ENCODE measurements at regions not wholly inside any gene's neighbourhood (a gene's known extent, or its start where the extent isn't known, plus 50 kb on each side); places are given as distances from the start of the nearest gene placed in this dataset.

- TF ChIP-seq CTCF (IDR thresholded peaks at IDR 0.05; ENCODE audit: insufficient read depth, low read length, missing control alignments) = no peak
- DNase-seq (ENCODE audit: low read depth, low spot score) = no peak
- ChIA-PET CTCF (interaction anchor here (1.0 kb wide), 1 partner anchor 240 kb away, joined by 3 read pairs; no protein-coding TSS in a partner anchor), POLR2A (no interaction called here)
- H3K4me3 ChIP-seq (ENCODE audit: low read depth, low read length) = no peak overlapping the region
Observed at GRCh38 chr6:44715188-44715587, 327.7 kb downstream of the CDC5L start.

- CTCF ChIA-PET = no interaction called here
- TF ChIP-seq CTCF (IDR thresholded peaks at IDR 0.05; ENCODE audit: insufficient read depth, low read length, missing control alignments) = no peak
- no peak overlapping the region for H3K4me3 ChIP-seq (ENCODE audit: low read depth, low read length)
- DNase-seq (ENCODE audit: low read depth, low spot score) = no peak
- POLR2A ChIA-PET = no interaction called here
Observed at GRCh38 chr6:44715925-44716324, 328.4 kb downstream of the CDC5L start.

GRCh38 chr6:44717431-44717830 is 329.9 kb downstream of the CDC5L start:
- CTCF ChIA-PET = no interaction called here
- no peak for DNase-seq (ENCODE audit: low read depth, low spot score)
- no peak for TF ChIP-seq CTCF (IDR thresholded peaks at IDR 0.05; ENCODE audit: insufficient read depth, low read length, missing control alignments)
- POLR2A ChIA-PET = no interaction called here
- H3K4me3 ChIP-seq (ENCODE audit: low read depth, low read length) = no peak overlapping the region

- TF ChIP-seq CTCF (IDR thresholded peaks at IDR 0.05; ENCODE audit: insufficient read depth, low read length, missing control alignments) = no peak
- no peak overlapping the region for H3K4me3 ChIP-seq (ENCODE audit: low read depth, low read length)
- DNase-seq (ENCODE audit: low read depth, low spot score) = no peak
- POLR2A ChIA-PET = no interaction called here
- CTCF ChIA-PET = interaction anchor here (1.0 to 2.3 kb wide), 2 partner anchors 67 to 246 kb away, joined by 3 to 6 read pairs; no protein-coding TSS in a partner anchor
Observed at GRCh38 chr6:44721954-44722578, 334.6 kb downstream of the CDC5L start.

- ChIA-PET CTCF (interaction anchor here (1.0 to 2.3 kb wide), 4 partner anchors 17 to 247 kb away, joined by 3 to 6 read pairs (median 3); no protein-coding TSS in a partner anchor), POLR2A (no interaction called here)
Observed at GRCh38 chr6:44722736-44723135, 335.2 kb downstream of the CDC5L start.

More at GRCh38 chr6:44722736-44723135, 335.2 kb downstream of the CDC5L start:
- no peak for TF ChIP-seq CTCF (IDR thresholded peaks at IDR 0.05; ENCODE audit: insufficient read depth, low read length, missing control alignments)
- H3K4me3 ChIP-seq (ENCODE audit: low read depth, low read length) = no peak overlapping the region
- no peak for DNase-seq (ENCODE audit: low read depth, low spot score)

Data from AG04449 (cell line).